Stimulated activated CD8-positive, alpha-beta memory T cell treated with anti-CD3 and anti-CD28 coated beads, Interleukin-7, amount 100 ng/mL, for 24 hours (primary cell): ENCODE measurements at regions not wholly inside any gene's neighbourhood (a gene's known extent, or its start where the extent isn't known, plus 50 kb on each side); places are given as distances from the start of the nearest gene placed in this dataset.
"Not testable (repeated sequence)": the region's sequence is repeated elsewhere in the genome, so short reads cannot be mapped to it uniquely, and the experiment has no call there.

Source experiments
- DNase-seq: peaks from one replicate; pipeline ENCODE4 v3.0.0-alpha.2; 2020; ENCODE audit warnings: low read depth

- DNase-seq = no peak
Observed at GRCh38 chr2:113341191-113341869, 62.6 kb upstream of the PAX8 start.

DNA sequence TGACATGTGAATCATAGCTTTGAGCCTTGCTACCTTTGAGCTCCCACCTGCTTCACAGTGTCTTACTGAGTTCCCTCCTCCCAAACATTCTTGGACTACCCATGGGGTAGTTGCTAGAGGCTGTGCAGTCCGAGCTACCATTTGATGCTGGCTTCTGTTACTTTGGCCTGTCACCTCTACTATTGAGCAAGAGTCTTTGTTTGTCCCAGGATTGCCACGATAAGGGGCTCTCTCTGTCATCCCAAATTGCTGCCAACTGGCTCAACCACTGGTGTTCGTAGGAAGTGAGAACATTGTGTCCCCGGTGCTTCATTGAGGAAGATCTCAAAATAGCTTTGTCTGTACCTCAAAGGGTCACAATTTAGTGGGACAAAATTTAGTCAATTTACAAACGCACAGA lies 59.1 kb upstream of the PAX8 start:
- DNase-seq = no peak

- not testable (repeated sequence) for DNase-seq
Observed at GRCh38 chr2:113336040-113336439, 57.3 kb upstream of the PAX8 start.

DNA sequence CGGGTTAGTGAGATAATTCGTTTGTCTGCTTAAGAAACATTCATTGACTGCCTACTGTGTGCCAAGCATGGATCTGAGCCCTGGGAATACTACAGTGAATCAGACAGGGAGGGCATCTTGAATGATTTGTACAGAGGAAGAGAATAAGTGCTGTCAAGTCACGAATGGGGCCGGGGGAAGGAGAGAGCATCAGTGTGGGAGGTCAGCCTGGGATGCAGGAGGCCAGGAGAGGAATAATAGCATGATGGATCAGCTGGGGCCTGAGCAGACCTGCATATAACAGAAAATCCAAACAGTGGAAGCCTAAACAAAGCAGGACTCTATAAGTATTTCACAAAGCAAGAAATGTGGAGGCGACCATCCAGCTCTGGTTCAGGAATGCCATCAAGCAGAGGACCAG lies 55.4 kb upstream of the PAX8 start:
- no peak for DNase-seq

DNA sequence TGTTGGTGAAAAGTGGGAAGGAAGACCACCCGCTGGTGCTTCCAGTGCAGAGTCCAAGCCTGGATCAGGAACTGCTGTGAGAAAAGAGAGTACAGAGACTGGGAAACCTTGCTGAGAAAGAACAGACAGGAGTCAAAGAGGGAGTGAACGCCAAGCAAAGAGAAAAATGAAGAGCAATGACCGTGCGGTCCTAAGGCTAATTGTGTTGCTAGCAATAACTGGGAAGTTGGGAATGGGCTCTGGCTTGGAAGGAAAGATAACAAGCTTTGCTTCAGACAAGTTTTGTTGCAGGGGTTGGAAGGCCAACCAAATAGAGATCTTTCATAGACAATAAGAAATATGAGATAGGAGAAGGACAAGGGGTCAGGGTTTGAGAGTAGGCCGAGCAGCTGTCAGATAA lies 55.0 kb upstream of the PAX8 start:
- DNase-seq = not testable (repeated sequence)

GRCh38 chr2:113330060-113330767 lies 51.5 kb upstream of the PAX8 start:
- DNase-seq = not testable (repeated sequence)

GRCh38 chr2:113328973-113329372 lies 50.3 kb upstream of the PAX8 start:
- DNase-seq = not testable (repeated sequence)

- not testable (repeated sequence) for DNase-seq
Observed at GRCh38 chr2:113328572-113328971, 49.9 kb upstream of the PAX8 start.
